K562 (cell line): ENCODE measurements at regions not wholly inside any gene's neighbourhood (a gene's known extent, or its start where the extent isn't known, plus 50 kb on each side); places are given as distances from the start of the nearest gene placed in this dataset.

Experiments used
- BRCA1 ChIP-seq, 2 experiments: fragments of 450-650 bp in 1 of 2; sonication (generic) in 1 of 2; formaldehyde crosslinking in 1 of 2; IDR thresholded peaks; 2 replicates each; pipeline versions ENCODE4 v1.5.0 to v1.6.1; 2017 to 2020; ENCODE audit warnings: mild to moderate bottlenecking in 1 of 2, missing genetic modification reagents in 1 of 2
- CAMTA2 ChIP-seq: fragments of 250-450 bp; sonication (Bioruptor Pico); conservative IDR thresholded peaks from 2 replicates; pipeline ENCODE4 v1.5.1; 2022
- CREM ChIP-seq: IDR thresholded peaks from 2 replicates; pipeline ENCODE4 v1.6.1; 2014; ENCODE audit warnings: antibody characterized with exemption, low read depth
- ESRRB ChIP-seq: fragments of 250-450 bp; sonication (Bioruptor Pico); IDR thresholded peaks from 2 replicates; pipeline ENCODE4 v1.5.0; 2020; ENCODE audit warnings: mild to moderate bottlenecking, moderate library complexity, borderline replicate concordance
- IRF2 ChIP-seq: sonication (generic); formaldehyde crosslinking; IDR thresholded peaks from 2 replicates; pipeline ENCODE4 v1.8.1; 2022; ENCODE audit warnings: mild to moderate bottlenecking, missing genetic modification reagents
- L3MBTL2 ChIP-seq: fragments of 450-650 bp; IDR thresholded peaks from 2 replicates; pipeline ENCODE4 v1.6.1; 2016; ENCODE audit warnings: mild to moderate bottlenecking, moderate library complexity
- MNT ChIP-seq, 2 experiments: fragments of 450-650 bp; conservative IDR thresholded peaks; 2 replicates each; pipeline ENCODE4 v1.6.1; 2017; ENCODE audit warnings: mild to moderate bottlenecking in 2 of 2, moderate library complexity in 2 of 2
- NCOR1 ChIP-seq: fragments of 450-650 bp; IDR thresholded peaks from 2 replicates; pipeline ENCODE4 v1.6.1; 2016; ENCODE audit warnings: mild to moderate bottlenecking, moderate library complexity
- NR3C1 ChIP-seq: sonication (generic); formaldehyde crosslinking; IDR thresholded peaks from 2 replicates; pipeline ENCODE4 v1.8.1; 2022; ENCODE audit warnings: missing genetic modification reagents
- POLR2AphosphoS2 ChIP-seq: IDR thresholded peaks from 2 replicates; pipeline ENCODE4 v1.6.1; 2012; ENCODE audit warnings: low read length, improper control_type of control experiment
- RFX1 ChIP-seq: fragments of 450-650 bp; IDR thresholded peaks from 2 replicates; pipeline ENCODE4 v1.6.1; 2016; ENCODE audit warnings: mild to moderate bottlenecking, moderate library complexity
- SPI1 ChIP-seq: IDR thresholded peaks from 2 replicates; pipeline ENCODE4 v1.6.1; 2011; ENCODE audit warnings: low read depth, low read length, control low read depth, borderline replicate concordance
- SRSF7 ChIP-seq: fragments of 200-400 bp; formaldehyde crosslinking; optimal IDR thresholded peaks from 2 replicates; pipeline ENCODE3; 2017; ENCODE audit warnings: mild to moderate bottlenecking, low read depth, low read length
- U2AF2 ChIP-seq: fragments of 200-400 bp; formaldehyde crosslinking; optimal IDR thresholded peaks from 2 replicates; pipeline ENCODE3; 2017; ENCODE audit warnings: low read depth, mild to moderate bottlenecking, low read length
- USF2 ChIP-seq: sonication (generic); formaldehyde crosslinking; IDR thresholded peaks from 2 replicates; pipeline ENCODE4 v1.5.0; 2020; ENCODE audit warnings: missing genetic modification reagents
- ZFX ChIP-seq: sonication (generic); formaldehyde crosslinking; IDR thresholded peaks from 2 replicates; pipeline ENCODE4 v1.8.0; 2022; ENCODE audit warnings: mild to moderate bottlenecking, missing genetic modification reagents, moderate library complexity
- ZNF174 ChIP-seq: fragments of 250-450 bp; sonication (Bioruptor Pico); IDR thresholded peaks from 2 replicates; pipeline ENCODE4 v1.4.0; 2020; ENCODE audit warnings: mild to moderate bottlenecking
- ZNF354B ChIP-seq: fragments of 250-450 bp; sonication (Bioruptor Pico); IDR thresholded peaks from 2 replicates; pipeline ENCODE4 v1.4.0; 2020
- ZNF668 ChIP-seq: fragments of 250-450 bp; sonication (Bioruptor Pico); IDR thresholded peaks from 2 replicates; pipeline ENCODE4 v1.8.0; 2022; ENCODE audit warnings: mild to moderate bottlenecking, inconsistent platforms
- ZNF778 ChIP-seq: fragments of 450-650 bp; formaldehyde crosslinking; IDR thresholded peaks from 2 replicates; pipeline ENCODE4 v1.4.0; 2020; ENCODE audit warnings: mild to moderate bottlenecking, moderate library complexity
- TF ChIP-seq, protein P1 (sequence below): sonication (generic); formaldehyde crosslinking; IDR thresholded peaks from 2 replicates; pipeline ENCODE4 v1.8.0; 2022; ENCODE audit warnings: mild to moderate bottlenecking, low read depth, missing genetic modification reagents
- TF ChIP-seq, protein P2 (sequence below): fragments of 250-450 bp; sonication (Bioruptor Pico); IDR thresholded peaks from 2 replicates; pipeline ENCODE4 v1.8.0; 2021; ENCODE audit warnings: mild to moderate bottlenecking, moderate library complexity
- TF ChIP-seq, protein P3 (sequence below): sonication (generic); formaldehyde crosslinking; IDR thresholded peaks from 2 replicates; pipeline ENCODE4 v1.8.1; 2023; ENCODE audit warnings: mild to moderate bottlenecking, missing genetic modification reagents, moderate library complexity

DNA sequence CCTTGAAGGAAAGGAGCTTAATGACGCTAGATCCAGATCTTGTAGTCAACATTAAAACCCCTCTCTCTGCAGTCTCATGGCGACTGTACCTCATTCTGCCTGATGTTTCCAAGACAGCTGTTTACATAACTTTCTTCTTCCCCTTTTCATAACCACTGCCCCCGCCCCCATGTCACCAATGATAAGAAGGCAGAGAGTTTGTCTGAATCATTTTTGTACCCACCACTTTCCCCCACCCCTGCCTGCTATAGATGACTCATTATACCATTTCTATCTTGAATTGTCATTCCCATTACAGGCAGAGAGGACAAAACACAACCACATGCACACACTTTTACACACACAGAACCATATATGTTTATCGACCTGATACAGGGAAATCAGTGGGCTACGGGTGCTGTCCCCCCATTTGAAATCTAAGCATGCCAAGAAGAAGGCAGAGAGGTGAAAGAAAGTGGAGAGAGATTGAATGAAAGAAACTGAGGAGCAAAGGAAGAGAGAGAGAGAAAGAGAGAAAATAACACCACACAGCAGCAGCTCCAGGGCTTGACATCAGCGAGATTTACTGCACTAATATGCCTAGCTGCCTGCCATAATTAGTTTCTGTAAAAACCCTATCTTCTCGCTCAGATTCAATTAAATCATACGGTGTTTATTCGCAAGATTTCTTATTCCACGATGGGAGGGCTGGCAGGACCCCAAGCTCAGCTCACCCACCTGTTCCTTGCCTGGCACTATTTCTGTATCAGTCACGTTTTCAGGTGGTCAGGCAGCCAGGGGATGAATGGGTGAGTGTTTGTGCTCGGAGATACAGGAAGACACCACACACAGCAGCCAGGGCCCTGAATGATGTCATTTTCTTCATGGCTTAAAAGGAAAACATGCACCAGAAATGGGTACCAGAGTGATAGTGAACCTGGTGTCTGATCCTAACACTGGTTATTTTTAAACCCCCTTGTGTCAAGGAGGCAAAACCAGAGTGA, 114.3 kb upstream of the SERP2 start (continued):
- TF ChIP-seq CREM (peak; percentile 27; the same call in 1 of the 2 replicates), ZNF668 (CRISPR knock-in tag) (no peak), ESRRB (CRISPR knock-in tag) (no peak), U2AF2 (no peak), NR3C1 (CRISPR knock-in tag) (no peak), SPI1 (peak; percentile 83), L3MBTL2 (no peak), ZNF354B (CRISPR knock-in tag) (no peak), POLR2AphosphoS2 (no peak), IRF2 (no peak), MNT (conservative IDR thresholded peaks at IDR 0.05) (peak in 1 of 2 experiments; percentile 45; a peak in 2 of 4 replicates), NCOR1 (peak; percentile 54), BRCA1 (IDR thresholded peaks at IDR 0.05) (no peak), BRCA1 (CRISPR knock-in tag; IDR thresholded peaks at IDR 0.05) (no peak), SRSF7 (no peak), ZNF778 (no peak), RFX1 (peak; percentile 60), USF2 (CRISPR knock-in tag) (no peak), CAMTA2 (CRISPR knock-in tag) (no peak), ZFX (peak; percentile 29; the same call in 1 of the 2 replicates), ZNF174 (CRISPR knock-in tag) (no peak)
- TF ChIP-seq, protein P1, sequence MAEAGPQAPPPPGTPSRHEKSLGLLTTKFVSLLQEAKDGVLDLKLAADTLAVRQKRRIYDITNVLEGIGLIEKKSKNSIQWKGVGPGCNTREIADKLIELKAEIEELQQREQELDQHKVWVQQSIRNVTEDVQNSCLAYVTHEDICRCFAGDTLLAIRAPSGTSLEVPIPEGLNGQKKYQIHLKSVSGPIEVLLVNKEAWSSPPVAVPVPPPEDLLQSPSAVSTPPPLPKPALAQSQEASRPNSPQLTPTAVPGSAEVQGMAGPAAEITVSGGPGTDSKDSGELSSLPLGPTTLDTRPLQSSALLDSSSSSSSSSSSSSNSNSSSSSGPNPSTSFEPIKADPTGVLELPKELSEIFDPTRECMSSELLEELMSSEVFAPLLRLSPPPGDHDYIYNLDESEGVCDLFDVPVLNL, result no peak
- TF ChIP-seq, protein P2, sequence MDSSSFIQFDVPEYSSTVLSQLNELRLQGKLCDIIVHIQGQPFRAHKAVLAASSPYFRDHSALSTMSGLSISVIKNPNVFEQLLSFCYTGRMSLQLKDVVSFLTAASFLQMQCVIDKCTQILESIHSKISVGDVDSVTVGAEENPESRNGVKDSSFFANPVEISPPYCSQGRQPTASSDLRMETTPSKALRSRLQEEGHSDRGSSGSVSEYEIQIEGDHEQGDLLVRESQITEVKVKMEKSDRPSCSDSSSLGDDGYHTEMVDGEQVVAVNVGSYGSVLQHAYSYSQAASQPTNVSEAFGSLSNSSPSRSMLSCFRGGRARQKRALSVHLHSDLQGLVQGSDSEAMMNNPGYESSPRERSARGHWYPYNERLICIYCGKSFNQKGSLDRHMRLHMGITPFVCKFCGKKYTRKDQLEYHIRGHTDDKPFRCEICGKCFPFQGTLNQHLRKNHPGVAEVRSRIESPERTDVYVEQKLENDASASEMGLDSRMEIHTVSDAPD (CRISPR knock-in tag), result no peak
- TF ChIP-seq, protein P3, sequence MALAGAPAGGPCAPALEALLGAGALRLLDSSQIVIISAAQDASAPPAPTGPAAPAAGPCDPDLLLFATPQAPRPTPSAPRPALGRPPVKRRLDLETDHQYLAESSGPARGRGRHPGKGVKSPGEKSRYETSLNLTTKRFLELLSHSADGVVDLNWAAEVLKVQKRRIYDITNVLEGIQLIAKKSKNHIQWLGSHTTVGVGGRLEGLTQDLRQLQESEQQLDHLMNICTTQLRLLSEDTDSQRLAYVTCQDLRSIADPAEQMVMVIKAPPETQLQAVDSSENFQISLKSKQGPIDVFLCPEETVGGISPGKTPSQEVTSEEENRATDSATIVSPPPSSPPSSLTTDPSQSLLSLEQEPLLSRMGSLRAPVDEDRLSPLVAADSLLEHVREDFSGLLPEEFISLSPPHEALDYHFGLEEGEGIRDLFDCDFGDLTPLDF (CRISPR knock-in tag), result no peak
